Muscle of back (tissue), 3 donors: ENCODE measurements at regions not wholly inside any gene's neighbourhood (a gene's known extent, or its start where the extent isn't known, plus 50 kb on each side); places are given as distances from the start of the nearest gene placed in this dataset.

ENCODE experiments used
- DNase-seq, 3 donors: peaks; one replicate each; pipeline versions ENCODE4 v3.0.0 to v3.0.0-alpha.2; 2013

DNA sequence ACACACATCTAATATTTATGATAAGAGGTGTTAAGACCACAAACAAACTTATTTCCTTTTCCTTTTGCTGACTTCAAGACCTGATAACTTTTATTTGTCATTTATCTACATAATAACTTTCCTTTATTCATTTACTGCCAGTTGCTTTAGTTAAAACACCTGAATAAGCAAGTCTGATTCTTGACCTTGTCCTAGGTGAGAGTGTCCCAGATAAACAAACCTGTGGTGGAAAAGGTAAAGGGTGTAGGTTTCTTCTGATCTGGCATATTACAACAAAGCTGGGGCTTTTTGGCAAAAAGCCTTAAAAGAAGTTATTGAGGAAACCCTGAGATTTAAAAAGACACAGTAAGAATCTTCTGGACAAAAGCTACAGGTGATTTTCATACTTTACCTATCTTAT, 191.5 kb downstream of the ZBBX start:
- DNase-seq, result no peak

DNA sequence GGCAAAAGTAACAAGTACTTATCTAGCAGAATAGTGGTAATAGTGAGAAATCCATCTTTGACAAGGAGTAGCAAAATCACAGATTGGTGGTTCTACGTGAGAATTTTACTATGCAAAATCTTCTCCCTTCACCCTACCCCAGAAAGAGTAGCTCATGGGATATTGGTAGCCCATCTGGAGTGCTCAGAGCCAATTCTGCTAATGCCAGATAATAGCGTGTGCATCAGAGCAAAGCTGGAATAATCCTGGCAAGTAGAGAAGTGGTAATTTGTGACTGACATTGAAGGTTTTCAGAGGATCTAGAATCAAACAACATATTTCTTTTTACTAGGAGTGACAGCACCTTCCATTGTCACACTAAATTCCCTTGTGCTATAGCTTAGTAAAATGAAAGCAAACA, 192.9 kb downstream of the ZBBX start:
- no peak for DNase-seq

DNA sequence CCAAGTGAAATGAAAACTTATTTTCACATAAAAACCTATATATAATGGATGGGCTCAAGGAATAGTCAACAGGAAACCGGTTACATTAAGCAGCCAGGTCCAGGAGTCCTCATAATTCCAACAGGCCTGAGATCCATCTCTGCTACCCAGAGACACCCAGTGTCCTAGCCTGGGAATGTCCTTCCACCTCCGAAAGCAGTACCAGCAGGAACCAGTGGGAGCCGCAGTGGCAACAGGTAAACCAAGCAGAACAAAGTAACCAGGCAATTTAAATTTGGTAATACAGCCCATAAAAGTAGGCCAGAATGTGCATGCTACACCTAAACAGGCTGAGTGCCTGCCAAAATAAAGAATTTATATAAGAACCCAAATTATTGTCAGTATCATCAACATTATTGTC, 195.6 kb downstream of the ZBBX start:
- DNase-seq, result no peak

DNA sequence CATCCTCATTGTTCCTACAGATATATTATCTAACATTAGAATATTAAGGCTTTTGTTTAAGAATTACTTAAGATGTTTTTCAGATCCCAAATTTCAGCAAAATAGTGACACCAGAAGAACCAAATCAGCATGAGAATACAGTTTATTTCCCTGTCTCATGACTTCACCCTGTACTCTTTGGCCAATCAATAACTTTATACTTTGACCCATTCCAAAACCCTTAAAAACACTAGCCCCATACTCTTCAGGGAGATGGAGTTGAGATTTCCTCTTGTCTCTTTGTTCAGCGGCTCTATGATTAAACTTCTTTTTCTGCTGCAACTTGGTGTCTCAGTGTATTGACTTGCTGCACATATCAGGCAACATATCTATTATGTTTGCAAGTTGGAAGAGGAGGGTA, 207.7 kb downstream of the ZBBX start:
- DNase-seq, result no peak

DNA sequence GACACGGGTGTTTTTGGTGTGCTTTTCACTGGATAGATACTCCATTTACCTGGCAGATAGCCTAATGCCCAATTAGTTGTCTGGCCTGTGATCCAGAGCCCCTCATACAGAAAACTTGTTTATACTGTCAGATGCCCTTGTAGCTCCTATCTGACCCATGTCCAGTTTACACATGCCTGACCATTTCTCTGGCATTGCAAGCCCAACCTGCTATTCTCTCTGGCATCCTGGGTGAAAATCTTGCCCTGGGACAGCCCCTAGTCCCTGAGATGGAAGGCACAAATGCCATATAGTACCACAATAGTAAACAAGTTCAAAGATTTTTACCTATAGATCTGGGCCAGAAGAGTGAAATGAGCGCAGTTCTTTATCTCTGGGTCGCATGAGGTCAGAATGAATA, 212.6 kb downstream of the ZBBX start:
- no peak for DNase-seq

DNA sequence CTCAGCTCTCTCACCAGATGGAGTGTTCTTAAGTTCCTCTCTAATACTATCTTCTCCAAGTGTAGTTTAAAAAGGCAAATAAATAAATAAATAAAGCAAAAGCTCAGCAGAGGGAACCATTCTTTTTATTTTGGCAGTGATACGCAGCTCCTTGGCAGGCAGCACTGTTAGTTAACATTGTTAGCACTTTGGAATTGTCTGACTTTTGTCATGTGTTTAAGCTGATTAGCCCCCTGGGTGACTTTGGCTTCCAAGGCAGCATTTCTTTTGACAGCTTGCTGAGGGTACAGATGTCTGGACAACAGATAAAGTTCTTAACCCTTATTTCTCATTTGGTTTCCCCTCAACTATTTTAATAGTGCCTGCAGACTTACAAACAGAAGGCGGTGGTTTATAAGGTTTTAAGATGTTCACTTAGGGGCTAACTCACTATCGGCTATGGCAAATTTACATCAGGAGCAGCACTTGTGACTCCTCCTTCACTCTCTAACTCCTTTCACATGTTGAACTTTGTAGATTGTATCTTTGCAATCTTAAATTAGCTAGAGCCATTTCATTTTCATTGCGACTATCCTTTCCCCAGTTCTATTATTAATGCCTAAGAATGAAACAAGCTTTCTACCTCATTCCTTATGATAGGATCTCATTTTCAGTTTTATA, 213.4 kb downstream of the ZBBX start:
- DNase-seq, result peak; percentile 86 to 95 (median 89)

DNA sequence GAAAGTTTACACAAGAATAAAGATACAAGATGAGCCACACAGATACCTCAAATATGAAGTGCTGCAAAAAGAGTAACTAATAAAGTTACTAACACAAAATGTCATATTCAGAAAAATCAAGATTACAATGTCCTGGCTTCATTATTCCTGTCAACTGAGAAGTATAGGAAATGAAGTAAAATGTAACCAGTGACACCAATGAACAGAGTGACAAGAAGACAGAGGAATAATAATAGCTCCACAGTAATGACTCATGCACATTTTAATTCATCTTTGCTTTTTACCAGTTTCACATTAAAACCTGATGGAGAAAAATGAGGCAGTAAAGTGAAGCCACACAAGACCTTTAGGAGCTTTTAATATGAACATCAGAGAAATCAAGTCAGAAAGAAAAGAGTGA, 214.1 kb downstream of the ZBBX start:
- DNase-seq, result no peak

DNA sequence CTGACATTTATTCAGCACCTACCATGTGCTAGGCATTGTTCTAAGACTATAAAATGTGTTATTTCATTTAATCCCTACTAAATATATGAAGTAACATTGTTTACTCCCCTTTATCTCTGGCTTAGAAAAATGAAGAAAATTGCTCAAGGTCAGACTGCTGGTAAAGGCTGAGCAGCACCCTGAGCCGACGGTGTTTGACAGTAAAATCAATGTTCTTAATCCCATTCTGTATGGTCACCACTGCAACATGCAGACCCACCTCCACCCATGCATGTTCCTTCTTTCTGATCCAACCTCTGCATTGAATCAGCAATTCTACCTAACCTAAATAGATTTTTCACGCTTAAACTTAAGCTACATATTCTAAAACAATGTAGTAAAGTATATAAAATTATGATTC, 216.5 kb downstream of the ZBBX start:
- DNase-seq, result no peak

DNA sequence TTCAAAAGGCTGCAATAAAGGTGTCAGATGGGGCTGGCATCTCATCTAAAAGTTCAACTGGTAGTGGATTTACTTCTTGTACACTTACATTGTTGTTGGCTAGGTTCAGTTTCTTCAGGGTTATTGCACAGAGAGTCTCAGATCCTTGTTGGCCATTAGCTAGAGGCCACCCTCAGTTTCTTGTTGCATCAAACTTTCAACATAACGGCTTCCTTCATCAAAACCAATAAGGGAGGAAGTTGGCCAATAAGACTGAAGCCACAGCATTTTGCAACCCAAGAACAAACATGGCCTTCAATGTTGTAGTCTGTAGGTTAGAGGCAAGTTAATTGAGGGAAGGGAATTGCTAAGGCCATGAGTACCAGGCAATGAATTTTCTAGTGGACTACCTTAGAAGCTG, 218.0 kb downstream of the ZBBX start:
- no peak for DNase-seq

DNA sequence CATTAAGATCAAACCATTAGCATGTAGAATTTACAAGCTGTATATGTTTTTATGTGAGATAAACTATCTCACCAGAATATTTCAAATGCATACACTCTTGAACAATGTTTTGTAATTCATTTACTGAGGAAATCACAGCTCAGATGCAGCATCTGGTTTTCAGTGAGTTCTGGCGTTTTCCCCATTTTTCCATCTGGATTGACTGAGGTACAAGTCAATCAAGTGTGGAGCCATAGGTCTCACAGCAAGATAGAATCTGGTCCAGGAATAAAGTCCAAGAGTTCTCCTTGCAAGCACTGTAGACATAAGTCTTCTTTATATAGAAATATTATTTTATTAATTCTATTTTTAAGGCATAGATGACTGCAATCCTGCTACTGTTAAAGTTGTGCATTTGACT, 219.3 kb downstream of the ZBBX start:
- DNase-seq, result peak; percentile 84 to 93 (median 85)

DNA sequence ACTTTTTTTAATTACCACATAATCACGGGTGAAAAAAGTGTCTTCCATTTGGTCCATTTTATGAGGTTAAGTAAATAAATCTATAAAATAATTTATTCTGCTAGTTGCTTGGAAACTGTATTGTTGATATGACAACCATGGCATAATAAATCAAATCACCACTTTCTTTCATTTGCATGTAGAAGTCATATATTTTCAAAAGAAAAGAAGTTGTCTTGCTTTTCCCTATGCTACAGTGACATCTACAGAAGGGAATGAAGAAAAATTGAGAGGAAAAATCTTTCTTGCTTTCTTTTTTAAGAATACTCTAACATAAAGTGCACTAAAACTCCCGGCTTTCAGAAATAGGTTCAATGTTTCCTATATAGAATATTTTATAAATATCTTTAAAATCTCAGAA, 228.5 kb downstream of the ZBBX start:
- peak in 1 of 3 donors; percentile 28 for DNase-seq

DNA sequence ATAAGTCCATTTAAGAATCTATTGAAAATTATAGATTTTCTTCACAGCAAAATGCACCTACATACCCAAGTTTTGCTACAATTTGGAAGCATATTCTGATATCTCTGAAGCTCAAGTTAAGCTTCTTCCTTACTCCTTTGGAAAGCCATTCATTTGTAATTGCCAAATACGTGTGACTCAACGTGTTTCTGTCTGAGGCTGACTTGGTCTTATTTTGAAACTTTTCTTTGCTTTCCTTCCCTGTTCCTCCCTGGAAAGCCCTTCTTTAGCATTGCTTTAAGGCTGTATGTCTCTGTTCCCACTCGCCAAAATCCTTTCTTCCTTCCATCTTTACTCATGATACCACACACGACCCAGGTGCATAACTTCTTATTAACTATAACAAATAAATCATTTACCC, 232.0 kb downstream of the ZBBX start:
- DNase-seq, result no peak

DNA sequence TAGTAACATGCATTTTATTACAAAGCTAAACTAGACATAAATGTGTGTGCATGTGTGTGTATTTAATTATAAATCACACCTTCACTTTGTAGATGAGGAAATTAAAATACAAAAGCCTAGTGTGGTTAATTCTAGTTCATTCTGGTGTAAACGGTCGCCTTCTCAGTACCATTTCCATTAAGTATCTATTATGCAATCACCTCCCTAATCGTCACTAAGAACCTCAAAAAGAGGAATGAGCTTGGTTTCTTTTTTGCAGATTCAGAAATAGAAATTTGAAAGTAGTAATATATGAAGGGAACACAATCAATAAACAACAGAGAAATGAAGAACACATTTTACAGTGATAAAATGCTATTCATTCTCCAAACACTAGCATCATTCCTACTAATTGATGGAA, 233.2 kb downstream of the ZBBX start:
- DNase-seq, result no peak

DNA sequence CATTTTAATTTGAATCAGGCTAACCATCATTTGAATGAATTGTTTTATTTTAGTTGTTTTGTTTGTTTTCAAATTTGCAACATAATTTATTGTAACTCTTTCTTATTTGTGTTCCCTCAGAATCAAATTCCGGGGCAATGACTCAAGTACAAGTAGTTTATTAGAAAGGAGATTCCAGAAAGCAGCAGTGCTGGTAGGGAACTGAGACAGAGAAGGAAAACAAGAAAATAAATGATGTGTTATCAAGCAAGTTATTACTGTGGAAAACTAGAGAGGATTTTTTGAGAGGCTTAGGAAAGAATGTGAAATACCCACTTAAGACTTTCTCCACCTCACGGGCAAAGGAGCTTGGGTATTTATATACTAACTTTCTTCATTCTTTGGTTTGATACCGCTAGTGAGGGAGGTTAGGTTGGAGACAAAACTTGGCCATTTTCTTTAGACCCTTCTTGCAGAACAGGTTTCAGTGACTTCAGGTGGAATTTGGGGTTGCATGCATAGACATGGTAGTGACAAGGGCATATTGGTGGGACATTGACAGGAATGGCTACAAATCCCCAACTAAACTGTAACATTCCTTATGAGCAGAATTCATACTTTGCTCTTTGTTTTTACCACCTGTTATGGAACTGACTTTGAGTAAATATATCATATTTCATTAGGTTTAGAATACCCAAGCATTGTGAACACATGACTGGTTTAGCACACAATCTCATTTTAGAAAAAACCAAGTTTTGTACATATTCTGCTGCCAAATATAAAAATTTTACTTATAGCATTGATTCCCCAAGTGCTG, 254.3 kb downstream of the ZBBX start:
- DNase-seq, result no peak

DNA sequence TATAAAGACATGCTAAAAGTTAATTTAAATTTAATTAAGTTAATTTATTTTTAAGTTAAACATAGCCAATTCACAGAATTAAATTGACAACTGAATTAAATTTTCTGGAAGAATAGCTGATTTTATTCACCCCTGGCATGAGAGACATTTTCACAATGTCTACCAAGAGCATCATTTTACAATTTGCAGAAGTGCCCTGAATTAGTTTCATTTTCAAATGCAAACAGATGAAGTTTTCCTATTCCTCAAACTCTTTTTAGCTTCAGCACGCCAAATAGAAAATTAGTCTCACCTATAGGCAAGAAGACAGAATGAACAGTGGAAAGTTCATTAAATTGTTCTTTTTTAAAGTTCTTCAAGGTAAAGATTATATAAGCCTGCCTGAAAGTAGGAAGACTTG, 259.3 kb downstream of the ZBBX start:
- DNase-seq, result no peak

DNA sequence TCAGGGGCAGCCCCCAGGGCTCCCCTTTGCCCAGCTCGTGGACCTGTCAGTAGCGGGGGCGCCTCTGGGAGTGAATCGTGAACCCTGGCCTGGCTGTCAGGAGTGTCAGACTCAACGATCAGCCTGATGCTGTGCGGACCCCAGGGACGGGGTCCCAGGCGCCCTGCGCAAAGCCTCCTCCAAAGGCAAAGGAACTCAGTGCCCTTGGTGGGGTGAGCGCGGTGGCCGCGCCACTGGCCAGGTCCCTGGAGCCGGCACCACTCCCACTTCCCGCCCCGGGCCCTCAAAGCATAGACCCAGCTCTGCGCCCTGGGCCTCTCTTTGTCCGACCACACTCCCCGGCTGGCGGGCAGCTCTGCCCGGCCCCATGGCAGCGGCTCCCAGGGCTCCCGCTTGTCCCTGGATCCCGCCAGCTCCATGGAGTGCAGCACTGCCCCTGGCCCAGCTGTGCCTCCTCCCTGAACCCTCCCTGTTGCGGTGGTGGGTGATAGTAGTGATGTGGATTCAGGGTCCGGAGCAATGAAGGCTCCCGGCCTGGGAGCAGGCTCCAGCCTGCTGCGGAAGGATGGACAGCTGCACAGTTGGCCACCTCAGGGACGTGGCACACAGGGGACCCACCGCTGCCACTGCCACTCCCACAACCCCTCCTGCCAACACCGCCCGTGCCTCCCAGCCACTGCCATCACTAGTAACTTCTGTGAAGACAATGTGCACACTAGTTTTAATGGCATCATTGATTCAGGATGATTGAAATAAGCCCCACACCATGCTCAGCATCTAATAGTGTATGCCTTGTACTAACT, 263.8 kb downstream of the ZBBX start:
- no peak for DNase-seq

DNA sequence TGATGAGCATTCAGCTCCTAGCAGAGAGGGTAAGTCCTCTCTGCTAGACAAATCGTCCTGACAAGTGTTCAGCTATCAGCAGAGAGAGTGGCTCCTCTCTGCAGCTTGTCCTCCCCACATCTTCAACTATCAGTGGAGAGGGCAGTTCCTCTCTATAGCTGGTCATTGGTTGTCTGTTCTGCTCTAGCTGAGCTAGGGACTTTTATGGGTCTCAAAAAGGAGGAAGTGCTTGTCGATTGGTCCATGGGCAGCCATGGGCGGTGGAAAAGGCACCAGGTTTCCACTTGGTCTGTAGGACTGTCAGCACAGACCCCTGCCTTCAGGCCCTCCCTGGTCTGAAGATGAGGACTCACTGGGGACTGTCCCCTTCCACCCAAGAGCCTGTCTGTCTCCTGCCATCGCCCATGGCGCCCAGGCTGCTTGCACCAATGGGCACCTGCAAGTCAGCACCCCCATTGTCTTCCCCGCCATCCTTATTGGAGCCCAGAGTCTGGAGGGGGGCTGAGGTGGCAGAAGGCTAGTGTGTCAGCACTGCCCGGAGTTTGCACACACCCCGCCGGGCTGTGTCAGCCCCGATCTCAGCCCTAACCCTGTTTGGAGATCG, 264.7 kb downstream of the ZBBX start:
- no peak for DNase-seq

DNA sequence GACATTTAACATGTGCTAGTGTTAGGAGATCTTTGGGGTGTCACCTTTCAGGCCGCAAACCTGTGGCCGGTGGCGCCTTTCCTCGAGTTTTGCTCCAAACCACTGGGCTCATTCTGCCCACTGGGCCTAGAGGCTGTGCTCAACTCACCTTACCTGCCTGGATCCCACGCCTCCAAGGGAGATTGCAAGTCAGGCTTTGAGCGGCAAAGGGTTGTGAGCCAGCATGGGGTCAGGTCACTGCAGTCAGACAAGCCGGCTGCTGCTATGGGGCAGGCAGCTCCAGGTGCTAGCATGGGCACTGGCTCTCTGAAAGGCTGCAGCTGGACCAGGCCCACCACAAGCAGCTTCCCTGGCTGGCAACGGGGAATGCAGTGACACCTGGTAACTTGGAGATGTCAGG, 265.5 kb downstream of the ZBBX start:
- DNase-seq, result no peak

DNA sequence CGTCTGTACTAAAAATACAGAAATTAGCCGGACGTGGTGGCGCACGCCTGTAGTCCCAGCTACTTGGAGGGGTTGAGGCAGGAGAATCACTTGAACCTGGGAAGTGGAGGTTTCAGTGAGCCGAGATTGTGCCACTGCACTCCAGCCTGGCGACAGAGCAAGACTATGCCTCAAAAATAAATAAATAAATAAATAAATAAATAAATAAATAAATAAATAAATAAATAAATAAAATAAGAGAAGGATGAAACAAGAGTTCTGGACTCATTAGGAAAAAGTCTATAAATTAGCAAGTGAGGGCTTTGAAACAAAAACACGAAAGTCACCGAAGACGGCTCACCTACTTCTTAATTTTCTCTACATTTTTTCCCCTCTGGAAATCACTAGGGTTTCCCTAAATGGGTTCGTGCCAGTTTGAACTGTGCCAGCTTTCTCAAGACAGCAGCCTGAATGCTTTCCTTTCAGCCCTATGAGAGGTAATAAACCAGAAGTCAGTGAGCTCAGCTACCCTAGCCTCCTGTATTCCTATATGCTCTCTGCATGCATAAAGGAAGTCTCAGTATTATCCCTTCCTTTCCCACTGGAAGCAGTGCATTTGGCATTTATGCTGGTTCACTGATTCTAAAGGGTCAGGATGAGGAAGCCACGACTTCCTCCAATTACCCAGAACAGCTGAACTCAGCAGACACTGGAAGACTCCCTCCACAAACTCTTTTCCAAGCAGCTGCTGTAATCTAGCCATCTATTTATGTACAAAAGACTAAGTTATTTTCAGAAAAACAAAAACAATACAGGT, 266.9 kb downstream of the ZBBX start:
- DNase-seq, result peak in 2 of 3 donors; percentile 19 to 51

DNA sequence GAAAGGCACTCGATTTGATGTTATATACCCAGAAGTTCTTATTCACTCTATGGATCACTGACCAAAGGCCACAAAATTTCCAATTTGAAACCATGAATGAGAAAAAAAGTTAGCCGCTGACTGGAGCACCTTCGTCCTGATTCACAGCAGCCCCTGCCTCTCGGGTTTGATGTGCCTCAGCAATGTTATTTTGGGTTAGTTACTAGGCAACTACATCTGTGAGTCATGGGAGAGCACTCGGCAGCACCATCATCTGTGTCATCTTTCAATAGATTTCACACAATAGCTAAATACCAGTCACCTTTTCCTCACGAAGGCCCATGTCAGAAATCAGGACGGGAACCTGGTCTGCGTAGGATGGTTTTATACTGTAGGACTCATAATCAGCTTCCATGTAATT, 269.2 kb downstream of the ZBBX start:
- DNase-seq, result peak in 2 of 3 donors; percentile 20 to 26

DNA sequence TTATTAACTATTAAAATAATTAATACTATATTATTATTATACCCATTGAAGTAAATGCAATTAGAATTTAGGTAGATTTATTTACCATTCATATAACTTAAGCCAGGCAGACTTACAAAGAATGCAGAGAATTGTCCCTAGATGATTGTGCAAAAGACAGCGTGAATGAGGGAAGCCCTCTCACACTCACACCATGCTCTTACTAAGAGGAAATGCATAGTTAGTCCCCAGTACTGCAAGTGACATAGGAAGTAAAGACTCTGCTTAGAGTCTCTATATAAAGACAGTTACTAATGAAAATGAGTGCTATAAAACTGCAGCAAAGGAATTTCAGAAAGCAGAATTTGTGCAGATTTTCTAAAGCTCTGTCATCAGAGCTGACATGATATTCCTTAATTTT, 270.4 kb downstream of the ZBBX start:
- no peak for DNase-seq

DNA sequence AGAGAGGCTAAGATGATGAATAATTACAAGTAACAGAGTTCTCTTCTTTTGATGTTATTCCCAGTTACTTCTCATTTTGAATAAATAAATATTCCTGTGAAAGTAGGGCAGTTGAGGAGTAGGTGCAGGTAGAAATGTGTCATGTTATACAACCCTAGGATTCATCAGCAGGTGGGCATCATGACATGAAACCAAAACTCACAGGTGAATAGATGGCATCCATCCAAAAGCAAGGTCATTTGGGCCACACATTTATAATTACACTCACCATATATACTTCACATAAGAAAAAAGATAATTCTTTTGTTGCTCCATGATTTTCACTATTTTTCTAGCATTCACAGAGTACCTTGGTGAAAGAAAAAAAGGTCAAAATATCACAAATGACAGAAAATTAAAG, 273.6 kb downstream of the ZBBX start:
- DNase-seq, result no peak
